ENCODE measurements at regions not wholly inside any gene's neighbourhood (a gene's known extent, or its start where the extent isn't known, plus 50 kb on each side); places are given as distances from the start of the nearest gene placed in this dataset.
A peak's percentile ranks its signal among the peaks of the same experiment; 100 is the strongest.

DNA sequence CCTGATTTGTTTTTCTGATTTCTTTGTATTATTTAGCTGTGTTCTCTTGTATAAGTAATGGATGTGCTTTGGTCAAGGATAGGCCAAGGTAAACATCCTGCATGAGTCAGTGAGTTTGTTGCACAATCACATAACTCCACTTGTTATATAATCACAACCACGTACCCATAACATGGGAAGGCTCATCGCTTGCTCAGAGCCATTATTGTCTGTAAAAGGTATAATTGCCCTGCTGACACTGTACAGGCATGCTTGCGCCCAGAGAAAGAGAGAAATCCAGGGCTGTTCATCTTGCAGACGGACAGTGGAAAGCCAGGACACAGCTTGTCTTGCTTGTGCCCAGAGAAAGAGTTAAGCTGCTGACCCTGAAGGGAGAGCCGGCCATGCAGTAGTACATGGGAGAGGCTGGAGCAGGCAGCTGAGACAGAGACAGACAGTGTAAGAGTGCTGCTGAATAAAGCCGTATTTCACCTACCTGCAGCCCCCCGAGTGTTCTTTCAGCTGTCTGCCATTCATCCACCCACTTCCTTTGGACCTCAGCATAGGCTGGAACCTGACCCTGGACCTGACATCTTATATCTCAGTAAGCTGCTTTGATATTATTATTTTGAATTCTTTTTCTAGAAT is 174.7 kb upstream of the DAAM1 start (continued):
- TF ChIP-seq, protein P1, sequence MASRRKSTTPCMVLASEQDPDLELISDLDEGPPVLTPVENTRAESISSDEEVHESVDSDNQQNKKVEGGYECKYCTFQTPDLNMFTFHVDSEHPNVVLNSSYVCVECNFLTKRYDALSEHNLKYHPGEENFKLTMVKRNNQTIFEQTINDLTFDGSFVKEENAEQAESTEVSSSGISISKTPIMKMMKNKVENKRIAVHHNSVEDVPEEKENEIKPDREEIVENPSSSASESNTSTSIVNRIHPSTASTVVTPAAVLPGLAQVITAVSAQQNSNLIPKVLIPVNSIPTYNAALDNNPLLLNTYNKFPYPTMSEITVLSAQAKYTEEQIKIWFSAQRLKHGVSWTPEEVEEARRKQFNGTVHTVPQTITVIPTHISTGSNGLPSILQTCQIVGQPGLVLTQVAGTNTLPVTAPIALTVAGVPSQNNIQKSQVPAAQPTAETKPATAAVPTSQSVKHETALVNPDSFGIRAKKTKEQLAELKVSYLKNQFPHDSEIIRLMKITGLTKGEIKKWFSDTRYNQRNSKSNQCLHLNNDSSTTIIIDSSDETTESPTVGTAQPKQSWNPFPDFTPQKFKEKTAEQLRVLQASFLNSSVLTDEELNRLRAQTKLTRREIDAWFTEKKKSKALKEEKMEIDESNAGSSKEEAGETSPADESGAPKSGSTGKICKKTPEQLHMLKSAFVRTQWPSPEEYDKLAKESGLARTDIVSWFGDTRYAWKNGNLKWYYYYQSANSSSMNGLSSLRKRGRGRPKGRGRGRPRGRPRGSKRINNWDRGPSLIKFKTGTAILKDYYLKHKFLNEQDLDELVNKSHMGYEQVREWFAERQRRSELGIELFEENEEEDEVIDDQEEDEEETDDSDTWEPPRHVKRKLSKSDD (CRISPR knock-in tag; IDR thresholded peaks at IDR 0.05; ENCODE audit: low read depth), result no peak
- no peak for TF ChIP-seq ZNF746 (CRISPR knock-in tag; IDR thresholded peaks at IDR 0.05)
- no peak for TF ChIP-seq NR2C2 (CRISPR knock-in tag; IDR thresholded peaks at IDR 0.05; ENCODE audit: borderline replicate concordance)
- TF ChIP-seq HNRNPL (IDR thresholded peaks at IDR 0.05; ENCODE audit: low read depth, low read length), result no peak
- TF ChIP-seq MAZ (IDR thresholded peaks at IDR 0.05; ENCODE audit: borderline replicate concordance, low read depth, low read length), result no peak
- TF ChIP-seq MAZ (CRISPR knock-in tag; IDR thresholded peaks at IDR 0.05; ENCODE audit: low read depth), result no peak
- TF ChIP-seq, protein P2, sequence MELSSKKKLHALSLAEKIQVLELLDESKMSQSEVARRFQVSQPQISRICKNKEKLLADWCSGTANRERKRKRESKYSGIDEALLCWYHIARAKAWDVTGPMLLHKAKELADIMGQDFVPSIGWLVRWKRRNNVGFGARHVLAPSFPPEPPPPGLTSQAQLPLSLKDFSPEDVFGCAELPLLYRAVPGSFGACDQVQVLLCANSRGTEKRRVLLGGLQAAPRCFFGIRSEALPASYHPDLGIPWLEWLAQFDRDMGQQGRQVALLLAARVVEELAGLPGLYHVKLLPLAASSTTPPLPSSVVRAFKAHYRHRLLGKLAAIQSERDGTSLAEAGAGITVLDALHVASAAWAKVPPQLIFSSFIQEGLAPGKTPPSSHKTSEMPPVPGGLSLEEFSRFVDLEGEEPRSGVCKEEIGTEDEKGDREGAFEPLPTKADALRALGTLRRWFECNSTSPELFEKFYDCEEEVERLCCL (CRISPR knock-in tag; IDR thresholded peaks at IDR 0.05; ENCODE audit: borderline replicate concordance), result no peak
- no peak for TF ChIP-seq ZSCAN20 (CRISPR knock-in tag; IDR thresholded peaks at IDR 0.05; ENCODE audit: borderline replicate concordance)
- TF ChIP-seq, protein P3, sequence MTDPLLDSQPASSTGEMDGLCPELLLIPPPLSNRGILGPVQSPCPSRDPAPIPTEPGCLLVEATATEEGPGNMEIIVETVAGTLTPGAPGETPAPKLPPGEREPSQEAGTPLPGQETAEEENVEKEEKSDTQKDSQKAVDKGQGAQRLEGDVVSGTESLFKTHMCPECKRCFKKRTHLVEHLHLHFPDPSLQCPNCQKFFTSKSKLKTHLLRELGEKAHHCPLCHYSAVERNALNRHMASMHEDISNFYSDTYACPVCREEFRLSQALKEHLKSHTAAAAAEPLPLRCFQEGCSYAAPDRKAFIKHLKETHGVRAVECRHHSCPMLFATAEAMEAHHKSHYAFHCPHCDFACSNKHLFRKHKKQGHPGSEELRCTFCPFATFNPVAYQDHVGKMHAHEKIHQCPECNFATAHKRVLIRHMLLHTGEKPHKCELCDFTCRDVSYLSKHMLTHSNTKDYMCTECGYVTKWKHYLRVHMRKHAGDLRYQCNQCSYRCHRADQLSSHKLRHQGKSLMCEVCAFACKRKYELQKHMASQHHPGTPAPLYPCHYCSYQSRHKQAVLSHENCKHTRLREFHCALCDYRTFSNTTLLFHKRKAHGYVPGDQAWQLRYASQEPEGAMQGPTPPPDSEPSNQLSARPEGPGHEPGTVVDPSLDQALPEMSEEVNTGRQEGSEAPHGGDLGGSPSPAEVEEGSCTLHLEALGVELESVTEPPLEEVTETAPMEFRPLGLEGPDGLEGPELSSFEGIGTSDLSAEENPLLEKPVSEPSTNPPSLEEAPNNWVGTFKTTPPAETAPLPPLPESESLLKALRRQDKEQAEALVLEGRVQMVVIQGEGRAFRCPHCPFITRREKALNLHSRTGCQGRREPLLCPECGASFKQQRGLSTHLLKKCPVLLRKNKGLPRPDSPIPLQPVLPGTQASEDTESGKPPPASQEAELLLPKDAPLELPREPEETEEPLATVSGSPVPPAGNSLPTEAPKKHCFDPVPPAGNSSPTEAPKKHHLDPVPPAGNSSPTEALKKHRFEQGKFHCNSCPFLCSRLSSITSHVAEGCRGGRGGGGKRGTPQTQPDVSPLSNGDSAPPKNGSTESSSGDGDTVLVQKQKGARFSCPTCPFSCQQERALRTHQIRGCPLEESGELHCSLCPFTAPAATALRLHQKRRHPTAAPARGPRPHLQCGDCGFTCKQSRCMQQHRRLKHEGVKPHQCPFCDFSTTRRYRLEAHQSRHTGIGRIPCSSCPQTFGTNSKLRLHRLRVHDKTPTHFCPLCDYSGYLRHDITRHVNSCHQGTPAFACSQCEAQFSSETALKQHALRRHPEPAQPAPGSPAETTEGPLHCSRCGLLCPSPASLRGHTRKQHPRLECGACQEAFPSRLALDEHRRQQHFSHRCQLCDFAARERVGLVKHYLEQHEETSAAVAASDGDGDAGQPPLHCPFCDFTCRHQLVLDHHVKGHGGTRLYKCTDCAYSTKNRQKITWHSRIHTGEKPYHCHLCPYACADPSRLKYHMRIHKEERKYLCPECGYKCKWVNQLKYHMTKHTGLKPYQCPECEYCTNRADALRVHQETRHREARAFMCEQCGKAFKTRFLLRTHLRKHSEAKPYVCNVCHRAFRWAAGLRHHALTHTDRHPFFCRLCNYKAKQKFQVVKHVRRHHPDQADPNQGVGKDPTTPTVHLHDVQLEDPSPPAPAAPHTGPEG (CRISPR knock-in tag; IDR thresholded peaks at IDR 0.05), result no peak
- no peak for TF ChIP-seq FOXP1 (IDR thresholded peaks at IDR 0.05)
- TF ChIP-seq FOXP1 (CRISPR knock-in tag; IDR thresholded peaks at IDR 0.05), result peak; percentile 89
- TF ChIP-seq ZNF256 (CRISPR knock-in tag; conservative IDR thresholded peaks at IDR 0.05), result no peak
- TF ChIP-seq ZNF10 (CRISPR knock-in tag; IDR thresholded peaks at IDR 0.05; ENCODE audit: borderline replicate concordance, low read depth), result no peak
- TF ChIP-seq FIP1L1 (IDR thresholded peaks at IDR 0.05; ENCODE audit: borderline replicate concordance, insufficient read depth, low read depth, low read length), result no peak
- TF ChIP-seq ZNF558 (CRISPR knock-in tag; IDR thresholded peaks at IDR 0.05; ENCODE audit: borderline replicate concordance), result no peak
- TF ChIP-seq SATB2 (CRISPR knock-in tag; IDR thresholded peaks at IDR 0.05), result no peak
- TF ChIP-seq, protein P4, sequence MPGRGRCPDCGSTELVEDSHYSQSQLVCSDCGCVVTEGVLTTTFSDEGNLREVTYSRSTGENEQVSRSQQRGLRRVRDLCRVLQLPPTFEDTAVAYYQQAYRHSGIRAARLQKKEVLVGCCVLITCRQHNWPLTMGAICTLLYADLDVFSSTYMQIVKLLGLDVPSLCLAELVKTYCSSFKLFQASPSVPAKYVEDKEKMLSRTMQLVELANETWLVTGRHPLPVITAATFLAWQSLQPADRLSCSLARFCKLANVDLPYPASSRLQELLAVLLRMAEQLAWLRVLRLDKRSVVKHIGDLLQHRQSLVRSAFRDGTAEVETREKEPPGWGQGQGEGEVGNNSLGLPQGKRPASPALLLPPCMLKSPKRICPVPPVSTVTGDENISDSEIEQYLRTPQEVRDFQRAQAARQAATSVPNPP (CRISPR knock-in tag; IDR thresholded peaks at IDR 0.05), result no peak
- TF ChIP-seq, protein P5, sequence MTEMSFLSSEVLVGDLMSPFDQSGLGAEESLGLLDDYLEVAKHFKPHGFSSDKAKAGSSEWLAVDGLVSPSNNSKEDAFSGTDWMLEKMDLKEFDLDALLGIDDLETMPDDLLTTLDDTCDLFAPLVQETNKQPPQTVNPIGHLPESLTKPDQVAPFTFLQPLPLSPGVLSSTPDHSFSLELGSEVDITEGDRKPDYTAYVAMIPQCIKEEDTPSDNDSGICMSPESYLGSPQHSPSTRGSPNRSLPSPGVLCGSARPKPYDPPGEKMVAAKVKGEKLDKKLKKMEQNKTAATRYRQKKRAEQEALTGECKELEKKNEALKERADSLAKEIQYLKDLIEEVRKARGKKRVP (CRISPR knock-in tag; IDR thresholded peaks at IDR 0.05), result peak in 1 of 2 experiments; percentile 60; a peak in 2 of 4 replicates

Measured in HepG2 (cell line).